ENCODE measurements at regions not wholly inside any gene's neighbourhood (a gene's known extent, or its start where the extent isn't known, plus 50 kb on each side); places are given as distances from the start of the nearest gene placed in this dataset.

- Mint-ChIP-seq H3K4me3 (ENCODE audit: low read depth) (no peak overlapping the region), H3K9me3 (ENCODE audit: low read depth) (no peaks in the 10 kb centered on the region), H3K4me1 (ENCODE audit: low read depth) (no peaks in the 10 kb centered on the region), H3K36me3 (ENCODE audit: insufficient read depth) (no peaks in the 10 kb centered on the region), H3K27ac (no peak overlapping the region), H3K27me3 (no peaks in the 10 kb centered on the region)
- DNase-seq (ENCODE audit: low spot score, unreplicated experiment) = no peak
- no peak for TF ChIP-seq CTCF (IDR thresholded peaks at IDR 0.05; ENCODE audit: unreplicated experiment)
Observed at GRCh38 chr13:69288026-69288425, 819.6 kb upstream of the ATXN8OS start.

- H3K4me1 Mint-ChIP-seq (ENCODE audit: low read depth) = no peaks in the 10 kb centered on the region
- no peak overlapping the region for H3K27ac Mint-ChIP-seq
- no peak overlapping the region for H3K4me3 Mint-ChIP-seq (ENCODE audit: low read depth)
- H3K27me3 Mint-ChIP-seq = no peaks in the 10 kb centered on the region
- TF ChIP-seq CTCF (IDR thresholded peaks at IDR 0.05; ENCODE audit: unreplicated experiment) = no peak
- no peak for DNase-seq (ENCODE audit: low spot score, unreplicated experiment)
- no peaks in the 10 kb centered on the region for H3K9me3 Mint-ChIP-seq (ENCODE audit: low read depth)
- no peaks in the 10 kb centered on the region for H3K36me3 Mint-ChIP-seq (ENCODE audit: insufficient read depth)
Observed at GRCh38 chr13:69287050-69287698, 820.5 kb upstream of the ATXN8OS start.

- no peaks in the 10 kb centered on the region for H3K4me1 Mint-ChIP-seq (ENCODE audit: low read depth)
- no peaks in the 10 kb centered on the region for H3K9me3 Mint-ChIP-seq (ENCODE audit: low read depth)
- TF ChIP-seq CTCF (IDR thresholded peaks at IDR 0.05; ENCODE audit: unreplicated experiment) = no peak
- no peak overlapping the region for H3K27ac Mint-ChIP-seq
- no peak overlapping the region for H3K4me3 Mint-ChIP-seq (ENCODE audit: low read depth)
- no peaks in the 10 kb centered on the region for H3K27me3 Mint-ChIP-seq
- no peaks in the 10 kb centered on the region for H3K36me3 Mint-ChIP-seq (ENCODE audit: insufficient read depth)
- DNase-seq (ENCODE audit: low spot score, unreplicated experiment) = no peak
Observed at GRCh38 chr13:69283837-69284236, 823.8 kb upstream of the ATXN8OS start.

GRCh38 chr13:69283301-69283700, 824.3 kb upstream of the ATXN8OS start:
- H3K4me1 Mint-ChIP-seq (ENCODE audit: low read depth) = no peaks in the 10 kb centered on the region
- H3K4me3 Mint-ChIP-seq (ENCODE audit: low read depth) = no peak overlapping the region
- H3K36me3 Mint-ChIP-seq (ENCODE audit: insufficient read depth) = no peaks in the 10 kb centered on the region
- H3K27ac Mint-ChIP-seq = no peak overlapping the region
- no peak for DNase-seq (ENCODE audit: low spot score, unreplicated experiment)
- H3K27me3 Mint-ChIP-seq = no peaks in the 10 kb centered on the region
- no peaks in the 10 kb centered on the region for H3K9me3 Mint-ChIP-seq (ENCODE audit: low read depth)
- TF ChIP-seq CTCF (IDR thresholded peaks at IDR 0.05; ENCODE audit: unreplicated experiment) = no peak

- TF ChIP-seq CTCF (IDR thresholded peaks at IDR 0.05; ENCODE audit: unreplicated experiment) = no peak
- no peaks in the 10 kb centered on the region for H3K36me3 Mint-ChIP-seq (ENCODE audit: insufficient read depth)
- no peak overlapping the region for H3K27ac Mint-ChIP-seq
- no peak overlapping the region for H3K4me3 Mint-ChIP-seq (ENCODE audit: low read depth)
- no peak for DNase-seq (ENCODE audit: low spot score, unreplicated experiment)
- no peaks in the 10 kb centered on the region for H3K9me3 Mint-ChIP-seq (ENCODE audit: low read depth)
- H3K4me1 Mint-ChIP-seq (ENCODE audit: low read depth) = no peaks in the 10 kb centered on the region
- H3K27me3 Mint-ChIP-seq = no peaks in the 10 kb centered on the region
Observed at GRCh38 chr13:69280399-69280798, 827.2 kb upstream of the ATXN8OS start.

All from progenitor cell of endocrine pancreas (in vitro differentiated cells).